H9 (cell line): ENCODE measurements at regions not wholly inside any gene's neighbourhood (a gene's known extent, or its start where the extent isn't known, plus 50 kb on each side); places are given as distances from the start of the nearest gene placed in this dataset.
"Not testable (repeated sequence)": the region's sequence is repeated elsewhere in the genome, so short reads cannot be mapped to it uniquely, and the experiment has no call there.

Experiments used
- DNase-seq: peaks from one replicate; pipeline ENCODE4 v3.0.0-alpha.2; 2017
- H2AFZ ChIP-seq: one replicate; pipeline ENCODE4 v1.6.1; 2013; ENCODE audit warnings: mild to moderate bottlenecking, low read length, control low read depth, moderate library complexity
- H2AK5ac ChIP-seq: 2 replicates; pipeline ENCODE4 v1.6.1; 2013; ENCODE audit warnings: low read length, control low read depth, mixed read lengths; ENCODE audit not compliant: insufficient read length
- H2BK120ac ChIP-seq: one replicate; pipeline ENCODE4 v1.6.1; 2013; ENCODE audit warnings: low read depth, mild to moderate bottlenecking, low read length, control low read depth, inconsistent platforms; ENCODE audit not compliant: poor library complexity, severe bottlenecking
- H2BK12ac ChIP-seq: 2 replicates; pipeline ENCODE4 v1.6.1; 2013; ENCODE audit warnings: low read length, control low read depth, mixed read lengths, low read depth; ENCODE audit not compliant: insufficient read length
- H2BK15ac ChIP-seq: 2 replicates; pipeline ENCODE4 v1.6.1; 2013; ENCODE audit warnings: low read depth, low read length, control low read depth
- H2BK20ac ChIP-seq: one replicate; pipeline ENCODE4 v1.6.1; 2013; ENCODE audit warnings: low read depth, mild to moderate bottlenecking, low read length, control low read depth, inconsistent platforms; ENCODE audit not compliant: poor library complexity, severe bottlenecking
- H2BK5ac ChIP-seq: 2 replicates; pipeline ENCODE4 v1.6.1; 2013; ENCODE audit warnings: low read length, control low read depth, mixed read lengths; ENCODE audit not compliant: insufficient read length
- H3K14ac ChIP-seq: 2 replicates; pipeline ENCODE4 v1.6.1; 2013; ENCODE audit warnings: low read length, control low read depth; ENCODE audit not compliant: insufficient read depth
- H3K18ac ChIP-seq: 2 replicates; pipeline ENCODE4 v1.6.1; 2013; ENCODE audit warnings: low read depth, mild to moderate bottlenecking, mixed read lengths, low read length, control low read depth; ENCODE audit not compliant: insufficient read length
- H3K23ac ChIP-seq: 2 replicates; pipeline ENCODE4 v1.6.1; 2013; ENCODE audit warnings: low read length, control low read depth, mixed read lengths, low read depth; ENCODE audit not compliant: insufficient read length
- H3K23me2 ChIP-seq: 2 replicates; pipeline ENCODE4 v1.6.1; 2013; ENCODE audit warnings: low read depth, mild to moderate bottlenecking, mixed read lengths, low read length, control low read depth; ENCODE audit not compliant: insufficient read length, poor library complexity, severe bottlenecking
- H3K27ac ChIP-seq: 2 replicates; pipeline ENCODE4 v1.5.1; 2013; ENCODE audit warnings: low read length, control low read depth, mixed read lengths, low read depth; ENCODE audit not compliant: insufficient read length
- H3K27me3 ChIP-seq: 2 replicates; pipeline ENCODE4 v1.6.1; 2013; ENCODE audit warnings: low read length, control low read depth, inconsistent platforms; ENCODE audit not compliant: insufficient read depth
- H3K4ac ChIP-seq: 2 replicates; pipeline ENCODE4 v1.6.1; 2013; ENCODE audit warnings: low read depth, mild to moderate bottlenecking, control low read depth, inconsistent platforms, low read length, moderate library complexity
- H3K4me1 ChIP-seq: 2 replicates; pipeline ENCODE4 v1.6.1; 2013; ENCODE audit warnings: low read length, control low read depth, inconsistent platforms; ENCODE audit not compliant: insufficient read depth
- H3K4me2 ChIP-seq: 2 replicates; pipeline ENCODE4 v1.6.1; 2013; ENCODE audit warnings: low read length, control low read depth, mixed read lengths; ENCODE audit not compliant: insufficient read length, insufficient read depth
- H3K56ac ChIP-seq: 2 replicates; pipeline ENCODE4 v1.6.1; 2013; ENCODE audit warnings: low read depth, mild to moderate bottlenecking, mixed read lengths, low read length, control low read depth; ENCODE audit not compliant: insufficient read length
- H3K79me1 ChIP-seq: 2 replicates; pipeline ENCODE4 v1.6.1; 2013; ENCODE audit warnings: low read depth, mild to moderate bottlenecking, moderate library complexity, low read length, control low read depth, inconsistent platforms; ENCODE audit not compliant: insufficient read depth, poor library complexity, severe bottlenecking
- H3K79me2 ChIP-seq: 2 replicates; pipeline ENCODE4 v1.6.1; 2013; ENCODE audit warnings: low read length, control low read depth, inconsistent platforms; ENCODE audit not compliant: insufficient read depth
- H3K9ac ChIP-seq: 2 replicates; pipeline ENCODE4 v1.6.1; 2013; ENCODE audit warnings: low read length, control low read depth, mixed read lengths; ENCODE audit not compliant: insufficient read length; ENCODE audit errors: extremely low read depth
- H3K9me3 ChIP-seq: one replicate; pipeline ENCODE4 v1.6.1; 2013; ENCODE audit warnings: low read depth, low read length, inconsistent platforms; ENCODE audit not compliant: control insufficient read depth
- H3T11ph ChIP-seq: one replicate; pipeline ENCODE4 v1.6.1; 2013; ENCODE audit warnings: mild to moderate bottlenecking, low read length, control low read depth, inconsistent platforms
- H4K20me1 ChIP-seq: one replicate; pipeline ENCODE4 v1.6.1; 2013; ENCODE audit not compliant: control insufficient read depth, insufficient read length, insufficient read depth
- H4K5ac ChIP-seq: 2 replicates; pipeline ENCODE4 v1.6.1; 2013; ENCODE audit warnings: low read depth, mild to moderate bottlenecking, mixed read lengths, low read length, control low read depth; ENCODE audit not compliant: insufficient read length
- H4K8ac ChIP-seq: replicated peaks from 2 replicates; pipeline ENCODE4 v1.6.1; 2013; ENCODE audit warnings: low read length, control low read depth, mixed read lengths, low read depth; ENCODE audit not compliant: insufficient read length
- H4K91ac ChIP-seq: 2 replicates; pipeline ENCODE4 v1.6.1; 2013; ENCODE audit warnings: low read depth, mild to moderate bottlenecking, moderate library complexity, mixed read lengths, low read length, control low read depth; ENCODE audit not compliant: insufficient read length
- H3K27ac Mint-ChIP-seq, 3 experiments: 2 replicates in 2 of 3; 3 replicates in 1 of 3; pipeline ENCODE4 v1.8.0; 2020 to 2021; ENCODE audit warnings: mixed read lengths in 3 of 3, mild to moderate bottlenecking in 1 of 3, moderate library complexity in 1 of 3
- H3K27me3 Mint-ChIP-seq: 2 replicates; pipeline ENCODE4 v1.8.0; 2021; ENCODE audit warnings: low read depth, mild to moderate bottlenecking, moderate library complexity, mixed read lengths
- H3K36me3 Mint-ChIP-seq, 3 experiments: 2 replicates in 2 of 3; 3 replicates in 1 of 3; pipeline ENCODE4 v1.8.0; 2020 to 2021; ENCODE audit warnings: low read depth in 3 of 3, mixed read lengths in 3 of 3; ENCODE audit not compliant: insufficient read depth in 1 of 3
- H3K4me1 Mint-ChIP-seq, 2 experiments: 2 replicates each; pipeline ENCODE4 v1.8.0; 2020; ENCODE audit warnings: mixed read lengths in 2 of 2
- H3K4me3 Mint-ChIP-seq, 2 experiments: 2 replicates in 1 of 2; 3 replicates in 1 of 2; pipeline ENCODE4 v1.8.0; 2020 to 2021; ENCODE audit warnings: mild to moderate bottlenecking in 2 of 2, mixed read lengths in 2 of 2, moderate library complexity in 1 of 2
- H3K9me3 Mint-ChIP-seq, 2 experiments: 2 replicates in 1 of 2; 3 replicates in 1 of 2; pipeline ENCODE4 v1.8.0; 2020; ENCODE audit warnings: mild to moderate bottlenecking in 2 of 2, mixed read lengths in 2 of 2, moderate library complexity in 1 of 2
- WGBS: extraction: QIAGEN DNeasy Blood & Tissue Kit; methylation state at CpG from one replicate; pipeline ENCODE4 v1.1.7; 2013; ENCODE audit warnings: missing lambda C conversion rate, low lambda C conversion rate, mixed read lengths; ENCODE audit not compliant: insufficient read length; ENCODE audit errors: extremely low coverage; 5-methylcytosine and 5-hydroxymethylcytosine counted together

DNA sequence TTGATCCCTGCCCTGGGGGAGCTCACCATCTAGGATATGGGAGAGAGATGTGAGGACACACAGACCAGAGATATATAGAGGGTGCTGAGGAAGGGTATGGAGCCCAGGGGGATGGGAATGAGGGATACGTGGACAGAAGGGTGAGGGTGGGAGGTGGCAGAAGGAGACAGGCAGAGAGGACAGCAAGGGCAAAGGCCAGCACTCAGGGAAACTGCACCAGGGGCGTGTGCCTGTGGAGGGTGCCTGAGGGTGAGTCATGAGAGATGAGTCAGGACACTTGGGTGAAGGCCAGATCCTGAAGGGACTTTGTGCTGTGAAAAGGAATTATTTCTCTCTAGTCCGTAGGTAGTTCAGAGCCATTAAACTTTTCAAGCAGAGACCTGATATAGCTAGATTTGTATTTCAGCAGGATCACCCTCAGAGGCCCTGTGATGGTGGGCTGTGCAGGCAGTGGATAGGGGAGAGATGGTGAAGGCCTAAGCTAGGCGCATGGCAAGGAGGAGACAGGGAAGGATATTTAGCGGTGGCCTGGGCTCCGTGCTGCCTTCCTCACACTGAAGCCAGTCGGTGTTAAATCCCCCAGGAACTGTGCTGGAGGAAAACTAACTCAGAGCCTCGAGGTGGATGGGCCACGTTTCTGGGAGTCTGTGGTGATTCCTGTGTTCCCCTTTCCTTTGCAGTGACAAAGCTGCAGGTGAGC lies 3075.0 kb downstream of the RPIA start:
- H3K79me2 ChIP-seq, H3T11ph ChIP-seq, H3K14ac ChIP-seq, H2BK120ac ChIP-seq, H4K5ac ChIP-seq, H3K4me2 ChIP-seq, H3K9ac ChIP-seq, H3K27ac ChIP-seq, H3K56ac ChIP-seq, H2BK5ac ChIP-seq, H2BK20ac ChIP-seq, H3K23ac ChIP-seq, H3K27me3 Mint-ChIP-seq, H3K79me1 ChIP-seq, H2AK5ac ChIP-seq, H2AFZ ChIP-seq, H3K36me3 Mint-ChIP-seq, H4K20me1 ChIP-seq, H3K9me3 ChIP-seq, DNase-seq, H3K18ac ChIP-seq, H3K4me1 ChIP-seq, H4K8ac ChIP-seq, H4K91ac ChIP-seq, H2BK12ac ChIP-seq, H3K27me3 ChIP-seq, H2BK15ac ChIP-seq, H3K4ac ChIP-seq, H3K23me2 ChIP-seq, H3K4me3 Mint-ChIP-seq: not testable (repeated sequence)
- WGBS, result no CpG with 5 or more reads among the region's 9 CpGs
- H3K27ac Mint-ChIP-seq, result 0 out of 7 replicates have a peak overlapping the region, but pooled peaks of 1 of the 3 experiments have one; percentile 62
- peaks cover 41 to 57% of the 10 kb centered on the region in 2 experiments for H3K9me3 Mint-ChIP-seq
- peaks cover 4 to 12% of the 10 kb centered on the region in 2 experiments; a peak in 1 of 4 replicates for H3K4me1 Mint-ChIP-seq

DNA sequence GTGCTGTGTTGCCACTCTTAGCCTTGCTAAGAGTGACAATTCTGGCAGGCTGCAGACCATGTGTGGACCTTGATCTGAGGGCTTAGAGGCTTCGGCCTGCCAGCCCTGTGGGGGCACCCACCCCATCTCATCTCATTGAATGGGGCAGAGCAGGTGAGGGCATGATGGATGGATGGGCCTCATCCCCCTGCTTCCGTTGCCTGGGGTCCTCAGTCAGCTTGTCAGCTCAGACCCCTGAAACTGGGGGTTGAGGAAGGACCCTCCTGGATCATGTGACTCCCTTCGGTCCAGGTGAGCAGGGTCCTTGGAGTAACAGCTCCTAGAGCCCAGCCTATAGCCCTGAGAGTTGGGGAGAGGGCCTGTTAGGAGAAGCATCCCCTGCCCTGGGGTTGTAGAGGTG lies 3076.8 kb downstream of the RPIA start:
- not testable (repeated sequence) for H2BK5ac ChIP-seq, H3K4me1 ChIP-seq, H3K27ac ChIP-seq, H4K91ac ChIP-seq, H3K4ac ChIP-seq, H2BK12ac ChIP-seq, H3T11ph ChIP-seq, H2AFZ ChIP-seq, H3K9me3 ChIP-seq, H3K27me3 Mint-ChIP-seq, H3K27ac Mint-ChIP-seq, H3K14ac ChIP-seq, H4K8ac ChIP-seq, H3K9ac ChIP-seq, H3K23me2 ChIP-seq, H3K79me1 ChIP-seq, H3K4me2 ChIP-seq, H4K5ac ChIP-seq, H3K18ac ChIP-seq, H4K20me1 ChIP-seq, H3K79me2 ChIP-seq, H3K36me3 Mint-ChIP-seq, H2BK20ac ChIP-seq, H3K56ac ChIP-seq, H2BK120ac ChIP-seq, H2AK5ac ChIP-seq, H3K4me3 Mint-ChIP-seq, H3K23ac ChIP-seq, H2BK15ac ChIP-seq, DNase-seq, H3K27me3 ChIP-seq
- H3K4me1 Mint-ChIP-seq, result peaks cover 4 to 12% of the 10 kb centered on the region in 2 experiments; a peak in 1 of 4 replicates
- no CpG with 5 or more reads among the region's 3 CpGs for WGBS
- peaks cover 41 to 58% of the 10 kb centered on the region in 2 experiments for H3K9me3 Mint-ChIP-seq
